ENCODE measurements at regions not wholly inside any gene's neighbourhood (a gene's known extent, or its start where the extent isn't known, plus 50 kb on each side); places are given as distances from the start of the nearest gene placed in this dataset.

DNA sequence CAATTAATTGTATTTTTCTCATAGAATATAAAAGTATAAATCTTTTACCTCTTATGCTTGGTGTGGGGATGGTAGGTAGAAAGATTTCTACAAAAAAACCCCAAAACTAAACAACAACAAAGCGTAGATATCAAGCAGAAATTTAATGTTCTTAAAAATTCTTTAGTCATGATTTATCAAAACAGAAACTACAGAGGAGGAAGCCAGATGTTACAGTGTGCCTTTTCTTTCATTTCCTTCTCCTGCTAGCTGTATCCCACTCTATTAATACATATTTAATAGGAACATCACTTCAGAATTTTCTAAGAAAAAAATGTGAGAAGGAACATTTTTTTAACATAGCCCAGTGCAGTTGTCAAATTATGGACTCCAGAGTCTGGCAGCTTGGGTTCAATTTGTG lies 420.6 kb downstream of the TUSC7 start:
- ChIA-PET CTCF (no interaction called here), POLR2A (no interaction called here)
- DNase-seq (ENCODE audit: extremely low spot score) = no peak
- TF ChIP-seq L3MBTL2 (conservative IDR thresholded peaks at IDR 0.05) (no peak), SP1 (IDR thresholded peaks at IDR 0.05) (no peak)

DNA sequence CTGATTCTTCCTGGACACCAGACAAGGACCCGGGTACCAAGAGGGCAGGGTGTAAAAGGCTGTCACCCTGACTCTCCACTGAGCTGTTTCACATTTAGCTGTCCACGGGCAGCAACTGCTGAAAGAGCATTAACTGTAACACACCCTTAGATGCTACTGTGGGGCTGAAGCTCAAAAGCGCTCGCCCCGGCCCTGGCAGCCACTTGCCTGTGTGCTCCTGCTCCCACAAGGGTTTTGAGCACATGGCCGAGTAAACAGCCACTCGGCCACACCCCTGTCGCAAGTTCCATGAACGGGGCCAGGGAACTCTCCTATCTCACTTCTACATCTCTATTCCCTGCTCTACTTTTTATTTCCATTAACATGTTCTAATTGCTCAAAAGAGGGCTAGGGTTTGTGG lies 421.7 kb downstream of the TUSC7 start:
- DNase-seq (ENCODE audit: extremely low spot score) = no peak
- TF ChIP-seq SUZ12 (IDR thresholded peaks at IDR 0.05) (no peak), FOXM1 (IDR thresholded peaks at IDR 0.05; ENCODE audit: borderline replicate concordance) (no peak), ZNF384 (IDR thresholded peaks at IDR 0.05) (no peak), TARDBP (IDR thresholded peaks at IDR 0.05) (no peak), FOXA1 (IDR thresholded peaks at IDR 0.05) (no peak), ARNT (IDR thresholded peaks at IDR 0.05) (no peak), FOXK2 (IDR thresholded peaks at IDR 0.05) (no peak), ELF4 (IDR thresholded peaks at IDR 0.05) (no peak), NFRKB (IDR thresholded peaks at IDR 0.05) (no peak), L3MBTL2 (conservative IDR thresholded peaks at IDR 0.05) (no peak), CTBP1 (IDR thresholded peaks at IDR 0.05; ENCODE audit: borderline replicate concordance) (no peak), SP1 (IDR thresholded peaks at IDR 0.05) (no peak)
- TF ChIP-seq, protein P1, sequence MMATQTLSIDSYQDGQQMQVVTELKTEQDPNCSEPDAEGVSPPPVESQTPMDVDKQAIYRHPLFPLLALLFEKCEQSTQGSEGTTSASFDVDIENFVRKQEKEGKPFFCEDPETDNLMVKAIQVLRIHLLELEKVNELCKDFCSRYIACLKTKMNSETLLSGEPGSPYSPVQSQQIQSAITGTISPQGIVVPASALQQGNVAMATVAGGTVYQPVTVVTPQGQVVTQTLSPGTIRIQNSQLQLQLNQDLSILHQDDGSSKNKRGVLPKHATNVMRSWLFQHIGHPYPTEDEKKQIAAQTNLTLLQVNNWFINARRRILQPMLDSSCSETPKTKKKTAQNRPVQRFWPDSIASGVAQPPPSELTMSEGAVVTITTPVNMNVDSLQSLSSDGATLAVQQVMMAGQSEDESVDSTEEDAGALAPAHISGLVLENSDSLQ (IDR thresholded peaks at IDR 0.05) = no peak
- ChIA-PET CTCF (no interaction called here), POLR2A (no interaction called here)

DNA sequence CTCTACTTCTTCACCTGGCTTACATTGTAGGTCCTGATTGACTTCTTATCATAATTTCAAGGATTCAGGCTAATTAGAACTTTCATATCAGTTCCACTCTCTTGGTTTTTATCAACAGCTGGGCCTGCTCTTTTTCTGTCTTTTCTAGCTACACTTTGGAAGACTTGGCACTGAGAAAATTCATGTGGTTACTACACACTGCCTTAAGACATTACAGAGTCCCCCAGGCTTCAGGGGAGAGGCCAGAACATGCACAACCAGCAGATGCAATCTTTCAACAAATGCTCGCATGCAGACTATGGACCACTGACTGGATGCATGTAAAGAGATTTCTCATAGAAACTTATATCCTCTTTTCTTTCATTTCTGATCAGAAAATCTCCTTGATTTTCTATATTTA lies 423.5 kb downstream of the TUSC7 start:
- DNase-seq (ENCODE audit: extremely low spot score) = no peak
- ChIA-PET POLR2A (no interaction called here), CTCF (no interaction called here)
- TF ChIP-seq TARDBP (IDR thresholded peaks at IDR 0.05) (no peak), SP1 (IDR thresholded peaks at IDR 0.05) (no peak)

DNA sequence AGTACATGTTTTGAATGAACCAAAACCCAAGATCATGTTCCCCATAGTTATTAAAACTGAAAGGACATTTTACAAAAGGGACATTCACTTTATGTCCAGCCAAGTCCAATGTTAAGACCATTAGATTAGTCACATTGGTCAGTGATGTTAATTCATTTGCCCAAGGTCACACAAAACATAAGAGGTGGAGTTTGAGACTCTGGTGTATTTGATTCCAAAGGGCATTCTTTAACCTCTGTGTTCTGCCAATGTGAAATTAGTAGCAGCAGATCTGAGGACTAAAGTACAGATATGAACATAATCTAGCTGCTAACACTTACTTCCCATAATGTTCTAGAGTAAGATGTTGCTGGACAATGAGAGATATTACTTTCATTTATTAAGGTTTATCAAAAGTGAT lies 425.6 kb downstream of the TUSC7 start:
- POLR2A ChIA-PET = no interaction called here
- DNase-seq (ENCODE audit: extremely low spot score) = no peak
- CTCF ChIA-PET = no interaction called here
- TF ChIP-seq BHLHE40 (IDR thresholded peaks at IDR 0.05; ENCODE audit: borderline replicate concordance) (no peak), SP1 (IDR thresholded peaks at IDR 0.05) (no peak), ZNF384 (IDR thresholded peaks at IDR 0.05) (no peak), FOXA1 (IDR thresholded peaks at IDR 0.05) (no peak), HDGF (IDR thresholded peaks at IDR 0.05; ENCODE audit: borderline replicate concordance) (no peak), FOXK2 (IDR thresholded peaks at IDR 0.05) (no peak), NFRKB (IDR thresholded peaks at IDR 0.05) (no peak), SUZ12 (IDR thresholded peaks at IDR 0.05) (no peak), FOXM1 (IDR thresholded peaks at IDR 0.05; ENCODE audit: borderline replicate concordance) (no peak), TARDBP (IDR thresholded peaks at IDR 0.05) (no peak), CTBP1 (IDR thresholded peaks at IDR 0.05; ENCODE audit: borderline replicate concordance) (no peak)
- TF ChIP-seq, protein P1 (IDR thresholded peaks at IDR 0.05) = no peak

DNA sequence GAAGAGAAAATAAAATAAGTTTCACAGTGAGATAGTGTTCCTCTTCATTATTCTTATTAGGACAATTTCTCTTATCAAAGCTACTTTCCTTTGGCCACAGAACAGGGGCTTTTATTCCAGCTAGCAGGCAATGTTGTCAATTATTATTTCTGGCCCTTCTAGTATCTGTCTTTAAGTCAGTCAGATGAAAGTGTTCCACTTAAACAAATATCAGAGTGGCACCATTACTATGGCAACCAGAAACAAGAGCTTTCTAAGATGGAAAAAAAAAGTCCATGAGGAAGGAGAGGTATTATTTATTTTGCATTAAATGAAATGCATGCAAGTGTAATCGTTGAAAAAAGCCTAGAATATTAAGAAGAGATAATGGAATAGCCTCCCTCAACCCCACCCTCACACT lies 426.4 kb downstream of the TUSC7 start:
- CTCF ChIA-PET = no interaction called here
- no peak for DNase-seq (ENCODE audit: extremely low spot score)
- no peak for TF ChIP-seq FOXA1 (IDR thresholded peaks at IDR 0.05)
- no peak for TF ChIP-seq CTBP1 (IDR thresholded peaks at IDR 0.05; ENCODE audit: borderline replicate concordance)
- TF ChIP-seq L3MBTL2 (conservative IDR thresholded peaks at IDR 0.05) = no peak
- no peak for TF ChIP-seq HDGF (IDR thresholded peaks at IDR 0.05; ENCODE audit: borderline replicate concordance)
- no peak for TF ChIP-seq LEF1 (IDR thresholded peaks at IDR 0.05; ENCODE audit: borderline replicate concordance)
- no peak for TF ChIP-seq FOXK2 (IDR thresholded peaks at IDR 0.05)
- TF ChIP-seq, protein P1 (IDR thresholded peaks at IDR 0.05) = no peak
- TF ChIP-seq SUZ12 (IDR thresholded peaks at IDR 0.05) = no peak
- TF ChIP-seq FOXM1 (IDR thresholded peaks at IDR 0.05; ENCODE audit: borderline replicate concordance) = no peak
- TF ChIP-seq TARDBP (IDR thresholded peaks at IDR 0.05) = no peak
- TF ChIP-seq ARNT (IDR thresholded peaks at IDR 0.05) = no peak
- no peak for TF ChIP-seq NFRKB (IDR thresholded peaks at IDR 0.05)
- TF ChIP-seq BHLHE40 (IDR thresholded peaks at IDR 0.05; ENCODE audit: borderline replicate concordance) = no peak
- no peak for TF ChIP-seq SP1 (IDR thresholded peaks at IDR 0.05)
- no peak for TF ChIP-seq ELF4 (IDR thresholded peaks at IDR 0.05)
- TF ChIP-seq ZNF384 (IDR thresholded peaks at IDR 0.05) = no peak
- POLR2A ChIA-PET = no interaction called here

DNA sequence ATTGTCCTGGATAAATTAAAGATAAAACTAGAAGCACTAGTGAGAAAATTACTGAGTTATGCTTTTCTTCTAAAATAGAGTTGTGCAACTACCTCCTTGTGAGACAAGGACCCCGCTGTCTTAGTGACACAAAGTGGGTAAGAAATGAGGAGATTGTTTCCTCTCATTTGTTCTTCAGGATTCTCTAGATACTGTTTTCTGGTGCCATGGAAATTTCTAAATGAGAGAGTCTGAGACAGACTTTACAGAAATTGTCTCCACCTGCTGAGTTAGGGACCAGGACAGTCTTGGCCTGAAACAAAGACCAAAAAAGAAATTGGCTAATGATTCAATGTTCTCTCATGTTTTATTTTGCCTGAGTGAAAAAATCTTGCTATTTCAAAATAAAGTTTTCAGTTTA lies 427.5 kb downstream of the TUSC7 start:
- ChIA-PET CTCF (no interaction called here), POLR2A (no interaction called here)
- no peak for DNase-seq (ENCODE audit: extremely low spot score)
- TF ChIP-seq LEF1 (IDR thresholded peaks at IDR 0.05; ENCODE audit: borderline replicate concordance) = no peak
- TF ChIP-seq SUZ12 (IDR thresholded peaks at IDR 0.05) = no peak
- TF ChIP-seq FOXM1 (IDR thresholded peaks at IDR 0.05; ENCODE audit: borderline replicate concordance) = no peak
- TF ChIP-seq CTBP1 (IDR thresholded peaks at IDR 0.05; ENCODE audit: borderline replicate concordance) = no peak

DNA sequence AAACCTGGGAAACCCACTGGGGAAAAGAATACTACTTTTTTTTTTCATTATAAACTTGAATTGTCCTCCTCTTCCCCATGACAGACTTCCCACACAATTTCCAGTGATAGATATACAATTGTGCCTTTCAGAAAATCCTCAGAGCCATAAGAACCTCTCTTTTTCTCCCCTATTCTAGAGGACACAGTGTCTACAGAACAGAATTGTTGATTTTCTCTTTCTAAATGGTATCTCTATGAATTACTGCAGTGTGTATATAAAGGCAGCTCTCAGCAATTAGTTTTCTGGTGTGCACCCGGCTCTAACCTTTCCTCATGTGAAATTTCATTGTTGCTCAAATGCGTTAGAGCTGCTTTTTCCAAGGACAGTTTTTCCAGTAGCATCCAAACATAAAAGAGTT lies 430.1 kb downstream of the TUSC7 start:
- TF ChIP-seq NFRKB (IDR thresholded peaks at IDR 0.05) (no peak), TARDBP (IDR thresholded peaks at IDR 0.05) (no peak), FOXA1 (IDR thresholded peaks at IDR 0.05) (no peak), SUZ12 (IDR thresholded peaks at IDR 0.05) (no peak), FOXK2 (IDR thresholded peaks at IDR 0.05) (no peak), SP1 (IDR thresholded peaks at IDR 0.05) (no peak), CTBP1 (IDR thresholded peaks at IDR 0.05; ENCODE audit: borderline replicate concordance) (no peak), FOXM1 (IDR thresholded peaks at IDR 0.05; ENCODE audit: borderline replicate concordance) (no peak), ARNT (IDR thresholded peaks at IDR 0.05) (no peak), ZNF384 (IDR thresholded peaks at IDR 0.05) (no peak), HDGF (IDR thresholded peaks at IDR 0.05; ENCODE audit: borderline replicate concordance) (no peak), LEF1 (IDR thresholded peaks at IDR 0.05; ENCODE audit: borderline replicate concordance) (no peak), ELF4 (IDR thresholded peaks at IDR 0.05) (no peak), BHLHE40 (IDR thresholded peaks at IDR 0.05; ENCODE audit: borderline replicate concordance) (no peak), L3MBTL2 (conservative IDR thresholded peaks at IDR 0.05) (no peak)
- TF ChIP-seq, protein P1 (IDR thresholded peaks at IDR 0.05) = no peak
- no peak for DNase-seq (ENCODE audit: extremely low spot score)
- CTCF ChIA-PET = no interaction called here
- POLR2A ChIA-PET = no interaction called here
